ENCODE measurements at regions not wholly inside any gene's neighbourhood (a gene's known extent, or its start where the extent isn't known, plus 50 kb on each side); places are given as distances from the start of the nearest gene placed in this dataset.

- no peak for DNase-seq (ENCODE audit: low read depth in 2 of 2)
Observed at GRCh38 chrX:20325786-20326388, 59.2 kb upstream of the RPS6KA3 start.

GRCh38 chrX:20322887-20323286 lies 56.2 kb upstream of the RPS6KA3 start:
- DNase-seq (ENCODE audit: low read depth in 2 of 2) = no peak

GRCh38 chrX:20320461-20321159 lies 53.9 kb upstream of the RPS6KA3 start:
- no peak for DNase-seq (ENCODE audit: low read depth in 2 of 2)

GRCh38 chrX:20319054-20319453 lies 52.3 kb upstream of the RPS6KA3 start:
- DNase-seq (ENCODE audit: low read depth in 2 of 2) = no peak

GRCh38 chrX:20317873-20318272 lies 51.2 kb upstream of the RPS6KA3 start:
- DNase-seq (ENCODE audit: low read depth in 2 of 2) = no peak
